NCI-H82 (cell line): ENCODE measurements at regions not wholly inside any gene's neighbourhood (a gene's known extent, or its start where the extent isn't known, plus 50 kb on each side); places are given as distances from the start of the nearest gene placed in this dataset.
"Not testable (repeated sequence)": the region's sequence is repeated elsewhere in the genome, so short reads cannot be mapped to it uniquely, and the experiment has no call there.

ENCODE experiments used
- DNase-seq: peaks from one replicate; lab custom pipeline; 2025; lab: John Stamatoyannopoulos, UW

- no peak for DNase-seq
These were observed 72.9 kb downstream of the ZNF783 start for GRCh38 chr7:149334930-149335329.

GRCh38 chr7:149348758-149349369 lies 86.9 kb downstream of the ZNF783 start:
- no peak for DNase-seq

GRCh38 chr7:149353739-149354504 lies 91.9 kb downstream of the ZNF783 start:
- peak; percentile 9 for DNase-seq

GRCh38 chr7:149355035-149355389 lies 93.0 kb downstream of the ZNF783 start:
- not testable (repeated sequence) for DNase-seq

- peak; percentile 19 for DNase-seq
These were observed 93.5 kb downstream of the ZNF783 start for GRCh38 chr7:149355390-149356048.

- no peak for DNase-seq
These were observed 98.2 kb downstream of the ZNF777 start for GRCh38 chr7:149362696-149363095.

GRCh38 chr7:149367418-149368180 lies 93.3 kb downstream of the ZNF777 start:
- DNase-seq: no peak

- DNase-seq: no peak
These were observed 91.4 kb downstream of the ZNF777 start for GRCh38 chr7:149369497-149369896.

- no peak for DNase-seq
These were observed 90.1 kb downstream of the ZNF777 start for GRCh38 chr7:149370790-149371189.

- DNase-seq: no peak
These were observed 87.8 kb downstream of the ZNF777 start for GRCh38 chr7:149373089-149373488.

- DNase-seq: no peak
These were observed 85.4 kb downstream of the ZNF777 start for GRCh38 chr7:149375234-149376008.

GRCh38 chr7:149377386-149377785 lies 83.5 kb downstream of the ZNF777 start:
- no peak for DNase-seq

GRCh38 chr7:149379625-149380024 lies 81.2 kb downstream of the ZNF777 start:
- DNase-seq: no peak

GRCh38 chr7:149381245-149381644 lies 79.6 kb downstream of the ZNF777 start:
- no peak for DNase-seq
